ENCODE measurements at regions not wholly inside any gene's neighbourhood (a gene's known extent, or its start where the extent isn't known, plus 50 kb on each side); places are given as distances from the start of the nearest gene placed in this dataset.

GRCh38 chr12:105461271-105461943 is 130.9 kb downstream of the C12orf75 start:
- no peaks in the 10 kb centered on the region for H3K27me3 ChIP-seq (ENCODE audit: low read length)
- H3K9me2 ChIP-seq (replicated peaks; ENCODE audit: insufficient read depth, low read length), result no peaks in the 10 kb centered on the region
- no peaks in the 10 kb centered on the region for H3K36me3 ChIP-seq (ENCODE audit: insufficient read depth, low read length)
- no peak overlapping the region for H3K27ac ChIP-seq (ENCODE audit: low read length)
- no peak for DNase-seq
- H3K9ac ChIP-seq (ENCODE audit: low read length), result no peak overlapping the region
- H4K20me1 ChIP-seq (ENCODE audit: insufficient read depth, low read depth, low read length), result no peaks in the 10 kb centered on the region
- H3K9me3 ChIP-seq (ENCODE audit: low read length), result no peaks in the 10 kb centered on the region
- H3K79me2 ChIP-seq (ENCODE audit: low read length), result no peaks in the 10 kb centered on the region
- H3K4me2 ChIP-seq (ENCODE audit: low read depth, low read length, poor library complexity, severe bottlenecking), result no peak overlapping the region
- H3K4me1 ChIP-seq (ENCODE audit: low read length), result no peaks in the 10 kb centered on the region
- H2AFZ ChIP-seq (ENCODE audit: low read length), result no peak overlapping the region
- no peak overlapping the region for H3K4me3 ChIP-seq (ENCODE audit: low read length)

GRCh38 chr12:105461944-105462762 is 131.7 kb downstream of the C12orf75 start:
- no peaks in the 10 kb centered on the region for H3K9me3 ChIP-seq (ENCODE audit: low read length)

GRCh38 chr12:105462831-105463230 is 132.3 kb downstream of the C12orf75 start:
- H3K36me3 ChIP-seq (ENCODE audit: insufficient read depth, low read length), result no peaks in the 10 kb centered on the region
- no peaks in the 10 kb centered on the region for H3K9me3 ChIP-seq (ENCODE audit: low read length)
- no peaks in the 10 kb centered on the region for H3K4me1 ChIP-seq (ENCODE audit: low read length)
- H2AFZ ChIP-seq (ENCODE audit: low read length), result no peak overlapping the region
- no peak overlapping the region for H3K9ac ChIP-seq (ENCODE audit: low read length)
- no peak overlapping the region for H3K4me3 ChIP-seq (ENCODE audit: low read length)
- no peaks in the 10 kb centered on the region for H3K9me2 ChIP-seq (replicated peaks; ENCODE audit: insufficient read depth, low read length)
- DNase-seq, result no peak
- H4K20me1 ChIP-seq (ENCODE audit: insufficient read depth, low read depth, low read length), result no peaks in the 10 kb centered on the region
- no peaks in the 10 kb centered on the region for H3K79me2 ChIP-seq (ENCODE audit: low read length)
- H3K4me2 ChIP-seq (ENCODE audit: low read depth, low read length, poor library complexity, severe bottlenecking), result no peak overlapping the region
- H3K27me3 ChIP-seq (ENCODE audit: low read length), result no peaks in the 10 kb centered on the region
- no peak overlapping the region for H3K27ac ChIP-seq (ENCODE audit: low read length)

More at GRCh38 chr12:105461944-105462762, 131.7 kb downstream of the C12orf75 start:
- Histone ChIP-seq H3K4me3 (ENCODE audit: low read length) (no peak overlapping the region), H3K4me2 (ENCODE audit: low read depth, low read length, poor library complexity, severe bottlenecking) (no peak overlapping the region), H4K20me1 (ENCODE audit: insufficient read depth, low read depth, low read length) (no peaks in the 10 kb centered on the region), H3K9ac (ENCODE audit: low read length) (no peak overlapping the region), H3K36me3 (ENCODE audit: insufficient read depth, low read length) (no peaks in the 10 kb centered on the region), H3K27ac (ENCODE audit: low read length) (no peak overlapping the region), H3K79me2 (ENCODE audit: low read length) (no peaks in the 10 kb centered on the region), H3K4me1 (ENCODE audit: low read length) (no peaks in the 10 kb centered on the region), H3K9me2 (replicated peaks; ENCODE audit: insufficient read depth, low read length) (no peaks in the 10 kb centered on the region), H3K27me3 (ENCODE audit: low read length) (no peaks in the 10 kb centered on the region), H2AFZ (ENCODE audit: low read length) (no peak overlapping the region)
- no peak for DNase-seq

GRCh38 chr12:105464406-105464805 is 133.9 kb downstream of the C12orf75 start:
- no peaks in the 10 kb centered on the region for H3K36me3 ChIP-seq (ENCODE audit: insufficient read depth, low read length)
- no peak overlapping the region for H3K4me2 ChIP-seq (ENCODE audit: low read depth, low read length, poor library complexity, severe bottlenecking)
- no peaks in the 10 kb centered on the region for H3K9me2 ChIP-seq (replicated peaks; ENCODE audit: insufficient read depth, low read length)
- H3K27me3 ChIP-seq (ENCODE audit: low read length), result no peaks in the 10 kb centered on the region
- no peaks in the 10 kb centered on the region for H3K79me2 ChIP-seq (ENCODE audit: low read length)
- H3K9me3 ChIP-seq (ENCODE audit: low read length), result no peaks in the 10 kb centered on the region
- no peak for DNase-seq
- no peaks in the 10 kb centered on the region for H4K20me1 ChIP-seq (ENCODE audit: insufficient read depth, low read depth, low read length)
- H3K27ac ChIP-seq (ENCODE audit: low read length), result no peak overlapping the region
- no peaks in the 10 kb centered on the region for H3K4me1 ChIP-seq (ENCODE audit: low read length)
- H2AFZ ChIP-seq (ENCODE audit: low read length), result no peak overlapping the region
- H3K4me3 ChIP-seq (ENCODE audit: low read length), result no peak overlapping the region
- no peak overlapping the region for H3K9ac ChIP-seq (ENCODE audit: low read length)

GRCh38 chr12:105466231-105466900 is 135.9 kb downstream of the C12orf75 start:
- Histone ChIP-seq H2AFZ (ENCODE audit: low read length) (no peak overlapping the region), H3K4me3 (ENCODE audit: low read length) (no peak overlapping the region), H3K4me1 (ENCODE audit: low read length) (no peaks in the 10 kb centered on the region), H4K20me1 (ENCODE audit: insufficient read depth, low read depth, low read length) (no peaks in the 10 kb centered on the region), H3K4me2 (ENCODE audit: low read depth, low read length, poor library complexity, severe bottlenecking) (no peak overlapping the region), H3K9me3 (ENCODE audit: low read length) (no peaks in the 10 kb centered on the region), H3K36me3 (ENCODE audit: insufficient read depth, low read length) (no peaks in the 10 kb centered on the region), H3K27ac (ENCODE audit: low read length) (no peak overlapping the region), H3K27me3 (ENCODE audit: low read length) (no peaks in the 10 kb centered on the region), H3K79me2 (ENCODE audit: low read length) (no peaks in the 10 kb centered on the region), H3K9ac (ENCODE audit: low read length) (no peak overlapping the region), H3K9me2 (replicated peaks; ENCODE audit: insufficient read depth, low read length) (no peaks in the 10 kb centered on the region)
- no peak for DNase-seq

- H3K9me3 ChIP-seq (ENCODE audit: low read length), result no peaks in the 10 kb centered on the region
- no peaks in the 10 kb centered on the region for H3K79me2 ChIP-seq (ENCODE audit: low read length)
- H3K27me3 ChIP-seq (ENCODE audit: low read length), result no peaks in the 10 kb centered on the region
- no peaks in the 10 kb centered on the region for H3K9me2 ChIP-seq (replicated peaks; ENCODE audit: insufficient read depth, low read length)
- H2AFZ ChIP-seq (ENCODE audit: low read length), result no peak overlapping the region
- H3K4me3 ChIP-seq (ENCODE audit: low read length), result no peak overlapping the region
- no peak overlapping the region for H3K4me2 ChIP-seq (ENCODE audit: low read depth, low read length, poor library complexity, severe bottlenecking)
- no peaks in the 10 kb centered on the region for H3K36me3 ChIP-seq (ENCODE audit: insufficient read depth, low read length)
- no peaks in the 10 kb centered on the region for H4K20me1 ChIP-seq (ENCODE audit: insufficient read depth, low read depth, low read length)
- no peak for DNase-seq
- no peak overlapping the region for H3K27ac ChIP-seq (ENCODE audit: low read length)
- H3K9ac ChIP-seq (ENCODE audit: low read length), result no peak overlapping the region
- H3K4me1 ChIP-seq (ENCODE audit: low read length), result no peaks in the 10 kb centered on the region
Observed at GRCh38 chr12:105466901-105467598, 136.6 kb downstream of the C12orf75 start.

- Histone ChIP-seq H3K4me2 (ENCODE audit: low read depth, low read length, poor library complexity, severe bottlenecking) (no peak overlapping the region), H4K20me1 (ENCODE audit: insufficient read depth, low read depth, low read length) (no peaks in the 10 kb centered on the region), H3K4me3 (ENCODE audit: low read length) (no peak overlapping the region), H3K9ac (ENCODE audit: low read length) (no peak overlapping the region), H3K27me3 (ENCODE audit: low read length) (no peaks in the 10 kb centered on the region), H3K4me1 (ENCODE audit: low read length) (no peaks in the 10 kb centered on the region), H3K27ac (ENCODE audit: low read length) (no peak overlapping the region), H2AFZ (ENCODE audit: low read length) (no peak overlapping the region), H3K9me2 (replicated peaks; ENCODE audit: insufficient read depth, low read length) (no peaks in the 10 kb centered on the region), H3K36me3 (ENCODE audit: insufficient read depth, low read length) (no peaks in the 10 kb centered on the region), H3K79me2 (ENCODE audit: low read length) (no peaks in the 10 kb centered on the region), H3K9me3 (ENCODE audit: low read length) (no peaks in the 10 kb centered on the region)
- no peak for DNase-seq
Observed at GRCh38 chr12:105467710-105468366, 137.3 kb downstream of the C12orf75 start.

Measured in Karpas-422 (cell line).